HepG2 (cell line): ENCODE measurements at regions not wholly inside any gene's neighbourhood (a gene's known extent, or its start where the extent isn't known, plus 50 kb on each side); places are given as distances from the start of the nearest gene placed in this dataset.

Experiments used
- ATAC-seq: fragments of 200-7000 bp; cut with Tn5 transposase; 3 replicates; pipeline ENCODE4 v1.9.1; 2020; ENCODE audit warnings: mild to moderate bottlenecking, moderate library complexity
- BruUV-seq: library from RNA; stranded (reverse); fragments of 400-500 nt; replicated peaks from 2 replicates; lab custom pipeline; 2021; lab: Mats Ljungman, UMichigan
- CTCF ChIA-PET: fragments of 300-600 bp; formaldehyde crosslinking; extraction: SDS; loops from one replicate; lab custom pipeline; 2021; ENCODE audit warnings: low total read pairs, inconsistent platforms, low intra/inter-chr PET ratio; lab: Yijun Ruan, JAX
- POLR2A ChIA-PET: fragments of 350-600 bp; sonication (Branson Sonifier 250); formaldehyde crosslinking; loops from one replicate; lab custom pipeline; 2020; ENCODE audit warnings: antibody characterized with exemption, inconsistent platforms; lab: Yijun Ruan, JAX
- DNase-seq: peaks from one replicate; pipeline ENCODE4 v3.0.0-alpha.2; 2015; ENCODE audit warnings: low spot score
- FAIRE-seq: peaks from 3 replicates; lab custom pipeline; 2011; peaks lifted over from hg19 to GRCh38; lab: Jason Lieb, UNC
- H2AFZ ChIP-seq: one replicate; pipeline ENCODE4 v1.6.1; 2011; ENCODE audit warnings: low read length, inconsistent platforms
- H3K27ac ChIP-seq: fragments of 300-600 bp; 3 replicates; pipeline ENCODE4 v1.8.0; 2011; ENCODE audit warnings: mixed run types, mild to moderate bottlenecking, mixed read lengths, low read length, inconsistent platforms; ENCODE audit not compliant: insufficient read depth; ENCODE audit errors: extremely low read length
- H3K27me3 ChIP-seq, 2 experiments: fragments of 200-600 bp in 1 of 2; 2 replicates in 1 of 2; 3 replicates in 1 of 2; pipeline versions ENCODE4 v1.6.0 to v1.8.0; 2011; ENCODE audit warnings: low read length in 2 of 2, mild to moderate bottlenecking in 2 of 2, moderate library complexity in 2 of 2, inconsistent platforms in 1 of 2; ENCODE audit not compliant: insufficient read depth in 2 of 2, control insufficient read depth in 1 of 2
- H3K36me3 ChIP-seq, 2 experiments: fragments of 200-600 bp in 1 of 2; replicated peaks in 1 of 2; 2 replicates in 1 of 2; 3 replicates in 1 of 2; pipeline versions ENCODE4 v1.5.1 to v1.8.0; 2011; ENCODE audit warnings: low read length in 2 of 2, inconsistent platforms in 1 of 2; ENCODE audit not compliant: insufficient read depth in 2 of 2, control insufficient read depth in 1 of 2
- H3K4me1 ChIP-seq: 2 replicates; pipeline ENCODE4 v1.5.1; 2012; ENCODE audit warnings: low read length, inconsistent platforms; ENCODE audit not compliant: insufficient read depth
- H3K4me2 ChIP-seq: 2 replicates; pipeline ENCODE4 v1.6.0; 2011; ENCODE audit warnings: low read depth, low read length, inconsistent platforms
- H3K4me3 ChIP-seq, 3 experiments: fragments of 200-600 bp in 1 of 3; sonication (generic), shearing (Covaris generic) in 1 of 3; replicated peaks in 1 of 3; 2 replicates each; pipeline ENCODE4 v1.5.1; 2011 to 2016; ENCODE audit warnings: low read length in 3 of 3, inconsistent platforms in 2 of 3, low read depth in 2 of 3, mild to moderate bottlenecking in 2 of 3, control low read depth in 1 of 3, mixed read lengths in 1 of 3; ENCODE audit not compliant: insufficient read depth in 1 of 3
- H3K79me2 ChIP-seq: one replicate; pipeline ENCODE4 v1.6.1; 2011; ENCODE audit warnings: low read length, inconsistent platforms; ENCODE audit not compliant: insufficient read depth
- H3K9ac ChIP-seq: 2 replicates; pipeline ENCODE4 v1.6.0; 2011; ENCODE audit warnings: mild to moderate bottlenecking, low read depth, low read length, inconsistent platforms; ENCODE audit not compliant: insufficient read depth
- H3K9me3 ChIP-seq: 2 replicates; pipeline ENCODE4 v1.5.1; 2012; ENCODE audit warnings: mild to moderate bottlenecking, low read length
- H4K20me1 ChIP-seq: 2 replicates; pipeline ENCODE4 v1.6.0; 2011; ENCODE audit warnings: inconsistent platforms, mild to moderate bottlenecking, low read length, moderate library complexity; ENCODE audit not compliant: insufficient read depth
- ATF7-NPFF ChIP-seq: sonication (generic); formaldehyde crosslinking; IDR thresholded peaks from 2 replicates; pipeline ENCODE4 v1.8.1; 2023; ENCODE audit warnings: mild to moderate bottlenecking, low read depth, missing genetic modification reagents, moderate library complexity
- EED ChIP-seq: sonication (generic); formaldehyde crosslinking; IDR thresholded peaks from 2 replicates; pipeline ENCODE4 v1.5.0; 2020; ENCODE audit warnings: mild to moderate bottlenecking, missing genetic modification reagents
- ERF ChIP-seq: IDR thresholded peaks from 2 replicates; pipeline ENCODE4 v1.6.1; 2018; ENCODE audit warnings: missing biosample characterization, missing genetic modification reagents
- GABPA ChIP-seq, 2 experiments: IDR thresholded peaks; 2 replicates each; pipeline ENCODE4 v1.6.1; 2011 to 2016; ENCODE audit warnings: low read depth in 2 of 2, low read length in 1 of 2, missing biosample characterization in 1 of 2, missing genetic modification characterization in 1 of 2
- IRF2 ChIP-seq: IDR thresholded peaks from 2 replicates; pipeline ENCODE4 v1.6.1; 2018; ENCODE audit warnings: missing genetic modification reagents, missing compliant biosample characterization
- PCBP1 ChIP-seq: fragments of 200-400 bp; formaldehyde crosslinking; IDR thresholded peaks from 2 replicates; pipeline ENCODE4 v1.6.1; 2017; ENCODE audit warnings: mild to moderate bottlenecking, low read depth, low read length, borderline replicate concordance
- RAD21 ChIP-seq: fragments of 450-650 bp; formaldehyde crosslinking; IDR thresholded peaks from 2 replicates; pipeline ENCODE4 v1.5.0; 2020; ENCODE audit warnings: mild to moderate bottlenecking
- ZNF644 ChIP-seq: IDR thresholded peaks from 2 replicates; pipeline ENCODE4 v1.6.1; 2016; ENCODE audit warnings: low read depth
- WGBS: methylation state at CpG from one replicate; pipeline ENCODE4 v1.1.6; 2017; ENCODE audit warnings: low lambda C conversion rate; 5-methylcytosine and 5-hydroxymethylcytosine counted together
- in situ Hi-C: cut with HindIII; loops from 2 replicates; pipeline ENCODE4 v1.10.0; 2017; ENCODE audit warnings: low pct_unique_long_range_greater_than_20kb; ENCODE audit not compliant: extremely low pct_ligation_motif_present
- intact Hi-C: fragments of 100-400 bp; cut with micrococcal nuclease; formaldehyde crosslinking; loops from one replicate; pipeline ENCODE4 v1.10.0; 2022; ENCODE audit not compliant: unreplicated experiment
- TF ChIP-seq, protein P1 (sequence below): IDR thresholded peaks from 2 replicates; pipeline ENCODE4 v1.6.1; 2016; ENCODE audit warnings: low read depth, control low read depth
- TF ChIP-seq, protein P2 (sequence below): sonication (generic); formaldehyde crosslinking; IDR thresholded peaks from 2 replicates; pipeline ENCODE4 v1.5.0; 2020; ENCODE audit warnings: missing genetic modification reagents
- TF ChIP-seq, protein P3 (sequence below): IDR thresholded peaks from 2 replicates; pipeline ENCODE4 v1.4.0; 2020; ENCODE audit warnings: mild to moderate bottlenecking, missing genetic modification reagents
- TF ChIP-seq, protein P4 (sequence below): sonication (generic); formaldehyde crosslinking; IDR thresholded peaks from 2 replicates; pipeline ENCODE4 v1.5.1; 2020; ENCODE audit warnings: missing genetic modification reagents, mild to moderate bottlenecking, borderline replicate concordance
- TF ChIP-seq, protein P5 (sequence below): sonication (generic); formaldehyde crosslinking; conservative IDR thresholded peaks from 2 replicates; pipeline ENCODE4 v1.8.1; 2023; ENCODE audit warnings: missing genetic modification reagents

DNA sequence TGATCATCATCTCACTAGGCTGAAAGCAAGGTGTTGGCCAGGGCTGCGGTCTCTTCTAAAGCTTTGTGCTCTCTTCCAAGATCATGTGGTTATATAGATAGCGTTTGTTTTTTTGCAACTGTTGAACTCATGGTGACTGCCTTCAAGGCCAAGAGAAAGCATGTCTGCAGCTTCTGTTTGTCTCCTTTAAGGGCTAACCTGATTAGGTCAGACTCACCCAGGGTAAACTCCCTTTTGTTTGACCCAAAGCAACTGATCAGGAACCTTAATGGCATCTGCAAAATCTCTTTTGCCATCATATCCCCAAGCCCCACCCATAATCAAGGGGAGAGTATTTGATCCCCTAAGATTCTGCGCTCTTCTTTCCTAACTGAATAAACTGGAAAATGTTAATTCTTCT, 72.2 kb upstream of the ALG13 start:
- Histone ChIP-seq H3K9ac (no peak overlapping the region), H3K4me2 (no peak overlapping the region), H3K4me1 (no peaks in the 10 kb centered on the region), H3K36me3 (no peaks in the 10 kb centered on the region), H2AFZ (no peak overlapping the region), H3K27ac (no peak overlapping the region), H3K9me3 (no peaks in the 10 kb centered on the region), H3K79me2 (no peaks in the 10 kb centered on the region), H3K27me3 (no peaks in the 10 kb centered on the region), H3K4me3 (no peak overlapping the region), H4K20me1 (no peaks in the 10 kb centered on the region)
- ATAC-seq (no peak), FAIRE-seq (no peak), DNase-seq (no peak)
- intact Hi-C loops (no loop called here), in situ Hi-C loops (no loop called here)
- BruUV-seq, result no TSS peak
- WGBS, result 45% methylated on average over 3 of the region's 3 CpGs
- CTCF ChIA-PET, result no interaction called here
- POLR2A ChIA-PET, result no interaction called here
- TF ChIP-seq ZNF644 (CRISPR knock-in tag), result no peak
- TF ChIP-seq, protein P1, sequence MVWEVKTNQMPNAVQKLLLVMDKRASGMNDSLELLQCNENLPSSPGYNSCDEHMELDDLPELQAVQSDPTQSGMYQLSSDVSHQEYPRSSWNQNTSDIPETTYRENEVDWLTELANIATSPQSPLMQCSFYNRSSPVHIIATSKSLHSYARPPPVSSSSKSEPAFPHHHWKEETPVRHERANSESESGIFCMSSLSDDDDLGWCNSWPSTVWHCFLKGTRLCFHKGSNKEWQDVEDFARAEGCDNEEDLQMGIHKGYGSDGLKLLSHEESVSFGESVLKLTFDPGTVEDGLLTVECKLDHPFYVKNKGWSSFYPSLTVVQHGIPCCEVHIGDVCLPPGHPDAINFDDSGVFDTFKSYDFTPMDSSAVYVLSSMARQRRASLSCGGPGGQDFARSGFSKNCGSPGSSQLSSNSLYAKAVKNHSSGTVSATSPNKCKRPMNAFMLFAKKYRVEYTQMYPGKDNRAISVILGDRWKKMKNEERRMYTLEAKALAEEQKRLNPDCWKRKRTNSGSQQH (CRISPR knock-in tag), result no peak
- TF ChIP-seq GABPA (IDR thresholded peaks at IDR 0.05; ENCODE audit: low read depth, low read length), result no peak
- TF ChIP-seq GABPA (CRISPR knock-in tag; IDR thresholded peaks at IDR 0.05; ENCODE audit: low read depth), result no peak
- no peak for TF ChIP-seq ERF (CRISPR knock-in tag)
- TF ChIP-seq PCBP1, result no peak
- no peak for TF ChIP-seq RAD21 (CRISPR knock-in tag)
- TF ChIP-seq, protein P2, sequence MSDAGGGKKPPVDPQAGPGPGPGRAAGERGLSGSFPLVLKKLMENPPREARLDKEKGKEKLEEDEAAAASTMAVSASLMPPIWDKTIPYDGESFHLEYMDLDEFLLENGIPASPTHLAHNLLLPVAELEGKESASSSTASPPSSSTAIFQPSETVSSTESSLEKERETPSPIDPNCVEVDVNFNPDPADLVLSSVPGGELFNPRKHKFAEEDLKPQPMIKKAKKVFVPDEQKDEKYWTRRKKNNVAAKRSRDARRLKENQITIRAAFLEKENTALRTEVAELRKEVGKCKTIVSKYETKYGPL, result no peak
- TF ChIP-seq, protein P3, sequence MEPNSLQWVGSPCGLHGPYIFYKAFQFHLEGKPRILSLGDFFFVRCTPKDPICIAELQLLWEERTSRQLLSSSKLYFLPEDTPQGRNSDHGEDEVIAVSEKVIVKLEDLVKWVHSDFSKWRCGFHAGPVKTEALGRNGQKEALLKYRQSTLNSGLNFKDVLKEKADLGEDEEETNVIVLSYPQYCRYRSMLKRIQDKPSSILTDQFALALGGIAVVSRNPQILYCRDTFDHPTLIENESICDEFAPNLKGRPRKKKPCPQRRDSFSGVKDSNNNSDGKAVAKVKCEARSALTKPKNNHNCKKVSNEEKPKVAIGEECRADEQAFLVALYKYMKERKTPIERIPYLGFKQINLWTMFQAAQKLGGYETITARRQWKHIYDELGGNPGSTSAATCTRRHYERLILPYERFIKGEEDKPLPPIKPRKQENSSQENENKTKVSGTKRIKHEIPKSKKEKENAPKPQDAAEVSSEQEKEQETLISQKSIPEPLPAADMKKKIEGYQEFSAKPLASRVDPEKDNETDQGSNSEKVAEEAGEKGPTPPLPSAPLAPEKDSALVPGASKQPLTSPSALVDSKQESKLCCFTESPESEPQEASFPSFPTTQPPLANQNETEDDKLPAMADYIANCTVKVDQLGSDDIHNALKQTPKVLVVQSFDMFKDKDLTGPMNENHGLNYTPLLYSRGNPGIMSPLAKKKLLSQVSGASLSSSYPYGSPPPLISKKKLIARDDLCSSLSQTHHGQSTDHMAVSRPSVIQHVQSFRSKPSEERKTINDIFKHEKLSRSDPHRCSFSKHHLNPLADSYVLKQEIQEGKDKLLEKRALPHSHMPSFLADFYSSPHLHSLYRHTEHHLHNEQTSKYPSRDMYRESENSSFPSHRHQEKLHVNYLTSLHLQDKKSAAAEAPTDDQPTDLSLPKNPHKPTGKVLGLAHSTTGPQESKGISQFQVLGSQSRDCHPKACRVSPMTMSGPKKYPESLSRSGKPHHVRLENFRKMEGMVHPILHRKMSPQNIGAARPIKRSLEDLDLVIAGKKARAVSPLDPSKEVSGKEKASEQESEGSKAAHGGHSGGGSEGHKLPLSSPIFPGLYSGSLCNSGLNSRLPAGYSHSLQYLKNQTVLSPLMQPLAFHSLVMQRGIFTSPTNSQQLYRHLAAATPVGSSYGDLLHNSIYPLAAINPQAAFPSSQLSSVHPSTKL (CRISPR knock-in tag), result no peak
- no peak for TF ChIP-seq ATF7-NPFF (CRISPR knock-in tag)
- TF ChIP-seq IRF2 (CRISPR knock-in tag), result no peak
- TF ChIP-seq, protein P4, sequence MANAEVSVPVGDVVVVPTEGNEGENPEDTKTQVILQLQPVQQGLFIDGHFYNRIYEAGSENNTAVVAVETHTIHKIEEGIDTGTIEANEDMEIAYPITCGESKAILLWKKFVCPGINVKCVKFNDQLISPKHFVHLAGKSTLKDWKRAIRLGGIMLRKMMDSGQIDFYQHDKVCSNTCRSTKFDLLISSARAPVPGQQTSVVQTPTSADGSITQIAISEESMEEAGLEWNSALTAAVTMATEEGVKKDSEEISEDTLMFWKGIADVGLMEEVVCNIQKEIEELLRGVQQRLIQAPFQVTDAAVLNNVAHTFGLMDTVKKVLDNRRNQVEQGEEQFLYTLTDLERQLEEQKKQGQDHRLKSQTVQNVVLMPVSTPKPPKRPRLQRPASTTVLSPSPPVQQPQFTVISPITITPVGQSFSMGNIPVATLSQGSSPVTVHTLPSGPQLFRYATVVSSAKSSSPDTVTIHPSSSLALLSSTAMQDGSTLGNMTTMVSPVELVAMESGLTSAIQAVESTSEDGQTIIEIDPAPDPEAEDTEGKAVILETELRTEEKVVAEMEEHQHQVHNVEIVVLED (CRISPR knock-in tag), result no peak
- no peak for TF ChIP-seq EED (CRISPR knock-in tag)
- TF ChIP-seq, protein P5, sequence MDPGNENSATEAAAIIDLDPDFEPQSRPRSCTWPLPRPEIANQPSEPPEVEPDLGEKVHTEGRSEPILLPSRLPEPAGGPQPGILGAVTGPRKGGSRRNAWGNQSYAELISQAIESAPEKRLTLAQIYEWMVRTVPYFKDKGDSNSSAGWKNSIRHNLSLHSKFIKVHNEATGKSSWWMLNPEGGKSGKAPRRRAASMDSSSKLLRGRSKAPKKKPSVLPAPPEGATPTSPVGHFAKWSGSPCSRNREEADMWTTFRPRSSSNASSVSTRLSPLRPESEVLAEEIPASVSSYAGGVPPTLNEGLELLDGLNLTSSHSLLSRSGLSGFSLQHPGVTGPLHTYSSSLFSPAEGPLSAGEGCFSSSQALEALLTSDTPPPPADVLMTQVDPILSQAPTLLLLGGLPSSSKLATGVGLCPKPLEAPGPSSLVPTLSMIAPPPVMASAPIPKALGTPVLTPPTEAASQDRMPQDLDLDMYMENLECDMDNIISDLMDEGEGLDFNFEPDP (CRISPR knock-in tag), result no peak
